Fibroblast of lung (primary cell): ENCODE measurements at regions not wholly inside any gene's neighbourhood (a gene's known extent, or its start where the extent isn't known, plus 50 kb on each side); places are given as distances from the start of the nearest gene placed in this dataset.

Experiments used
- DNase-seq, 2 donors: peaks; one replicate each; pipeline versions ENCODE4 v3.0.0 to v3.0.0-alpha.2; 2010; ENCODE audit warnings: low read depth in 2 of 2
- H2AFZ ChIP-seq: 2 replicates; pipeline ENCODE4 v1.5.1; 2012; ENCODE audit warnings: low read length, control low read depth, inconsistent platforms
- H3K27ac ChIP-seq: 2 replicates; pipeline ENCODE4 v1.5.1; 2011; ENCODE audit warnings: low read length, control low read depth; ENCODE audit not compliant: insufficient read depth
- H3K27me3 ChIP-seq: 2 replicates; pipeline ENCODE4 v1.5.1; 2011; ENCODE audit warnings: mild to moderate bottlenecking, low read length; ENCODE audit not compliant: control insufficient read depth, insufficient read depth
- H3K36me3 ChIP-seq: 2 replicates; pipeline ENCODE4 v1.5.1; 2011; ENCODE audit warnings: low read length; ENCODE audit not compliant: control insufficient read depth, insufficient read depth
- H3K4me1 ChIP-seq: 2 replicates; pipeline ENCODE4 v1.5.1; 2011; ENCODE audit warnings: low read length; ENCODE audit not compliant: control insufficient read depth, insufficient read depth; ENCODE audit errors: extremely low read depth
- H3K4me2 ChIP-seq: 2 replicates; pipeline ENCODE4 v1.5.1; 2011; ENCODE audit warnings: low read length, control low read depth; ENCODE audit not compliant: insufficient read depth; ENCODE audit errors: extremely low read depth
- H3K4me3 ChIP-seq, 4 experiments: fragments of 200-600 bp in 1 of 4; sonication (generic) in 1 of 4; replicated peaks in 1 of 4; 2 replicates each; pipeline ENCODE4 v1.5.1; 2011 to 2016; ENCODE audit warnings: low read length in 4 of 4, low read depth in 3 of 4, mild to moderate bottlenecking in 3 of 4, control low read depth in 2 of 4, inconsistent platforms in 1 of 4, mixed read lengths in 1 of 4; ENCODE audit not compliant: insufficient read depth in 1 of 4; ENCODE audit errors: control extremely low read depth in 1 of 4
- H3K79me2 ChIP-seq: 2 replicates; pipeline ENCODE4 v1.5.1; 2012; ENCODE audit warnings: mild to moderate bottlenecking, low read length, inconsistent platforms; ENCODE audit not compliant: control insufficient read depth, insufficient read depth
- H3K9ac ChIP-seq: 2 replicates; pipeline ENCODE4 v1.5.1; 2011; ENCODE audit warnings: mild to moderate bottlenecking, low read length, control low read depth; ENCODE audit not compliant: insufficient read depth
- H3K9me3 ChIP-seq: 2 replicates; pipeline ENCODE4 v1.5.1; 2012; ENCODE audit warnings: low read depth, low read length; ENCODE audit not compliant: control insufficient read depth, insufficient read depth
- H4K20me1 ChIP-seq: 2 replicates; pipeline ENCODE4 v1.5.1; 2011; ENCODE audit warnings: low read length; ENCODE audit not compliant: control insufficient read depth, insufficient read depth; ENCODE audit errors: extremely low read depth
- EZH2 ChIP-seq: IDR thresholded peaks from 2 replicates; pipeline ENCODE4 v1.5.1; 2012; ENCODE audit warnings: low read length, control low read depth, mild to moderate bottlenecking; ENCODE audit errors: missing control alignments
- TF ChIP-seq, protein P1 (sequence below), 2 donors: IDR thresholded peaks in 1 of 2; conservative IDR thresholded peaks in 1 of 2; 1 replicate in 1 of 2; 2 replicates in 1 of 2; pipeline ENCODE4 v1.5.1; 2011 to 2012; ENCODE audit warnings: low read length in 2 of 2, control low read depth in 1 of 2, inconsistent platforms in 1 of 2, low read depth in 1 of 2, mild to moderate bottlenecking in 1 of 2

GRCh38 chrX:39956803-39957394, 140.9 kb downstream of the BCOR start:
- DNase-seq: no peak
- Histone ChIP-seq H3K27me3 (no peaks in the 10 kb centered on the region), H3K27ac (no peak overlapping the region), H3K4me3 (no peak overlapping the region), H3K4me2 (no peak overlapping the region), H3K79me2 (no peaks in the 10 kb centered on the region), H2AFZ (no peak overlapping the region), H3K9me3 (no peaks in the 10 kb centered on the region), H3K9ac (no peak overlapping the region), H4K20me1 (no peaks in the 10 kb centered on the region), H3K36me3 (no peaks in the 10 kb centered on the region), H3K4me1 (no peaks in the 10 kb centered on the region)
- TF ChIP-seq, protein P1, sequence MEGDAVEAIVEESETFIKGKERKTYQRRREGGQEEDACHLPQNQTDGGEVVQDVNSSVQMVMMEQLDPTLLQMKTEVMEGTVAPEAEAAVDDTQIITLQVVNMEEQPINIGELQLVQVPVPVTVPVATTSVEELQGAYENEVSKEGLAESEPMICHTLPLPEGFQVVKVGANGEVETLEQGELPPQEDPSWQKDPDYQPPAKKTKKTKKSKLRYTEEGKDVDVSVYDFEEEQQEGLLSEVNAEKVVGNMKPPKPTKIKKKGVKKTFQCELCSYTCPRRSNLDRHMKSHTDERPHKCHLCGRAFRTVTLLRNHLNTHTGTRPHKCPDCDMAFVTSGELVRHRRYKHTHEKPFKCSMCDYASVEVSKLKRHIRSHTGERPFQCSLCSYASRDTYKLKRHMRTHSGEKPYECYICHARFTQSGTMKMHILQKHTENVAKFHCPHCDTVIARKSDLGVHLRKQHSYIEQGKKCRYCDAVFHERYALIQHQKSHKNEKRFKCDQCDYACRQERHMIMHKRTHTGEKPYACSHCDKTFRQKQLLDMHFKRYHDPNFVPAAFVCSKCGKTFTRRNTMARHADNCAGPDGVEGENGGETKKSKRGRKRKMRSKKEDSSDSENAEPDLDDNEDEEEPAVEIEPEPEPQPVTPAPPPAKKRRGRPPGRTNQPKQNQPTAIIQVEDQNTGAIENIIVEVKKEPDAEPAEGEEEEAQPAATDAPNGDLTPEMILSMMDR (conservative IDR thresholded peaks at IDR 0.05 in 1 of 2, IDR thresholded peaks at IDR 0.05 in 1 of 2; ENCODE audit: low read depth in 1 of 2, low read length in 2 of 2): no peak
- no peak for TF ChIP-seq EZH2

DNA sequence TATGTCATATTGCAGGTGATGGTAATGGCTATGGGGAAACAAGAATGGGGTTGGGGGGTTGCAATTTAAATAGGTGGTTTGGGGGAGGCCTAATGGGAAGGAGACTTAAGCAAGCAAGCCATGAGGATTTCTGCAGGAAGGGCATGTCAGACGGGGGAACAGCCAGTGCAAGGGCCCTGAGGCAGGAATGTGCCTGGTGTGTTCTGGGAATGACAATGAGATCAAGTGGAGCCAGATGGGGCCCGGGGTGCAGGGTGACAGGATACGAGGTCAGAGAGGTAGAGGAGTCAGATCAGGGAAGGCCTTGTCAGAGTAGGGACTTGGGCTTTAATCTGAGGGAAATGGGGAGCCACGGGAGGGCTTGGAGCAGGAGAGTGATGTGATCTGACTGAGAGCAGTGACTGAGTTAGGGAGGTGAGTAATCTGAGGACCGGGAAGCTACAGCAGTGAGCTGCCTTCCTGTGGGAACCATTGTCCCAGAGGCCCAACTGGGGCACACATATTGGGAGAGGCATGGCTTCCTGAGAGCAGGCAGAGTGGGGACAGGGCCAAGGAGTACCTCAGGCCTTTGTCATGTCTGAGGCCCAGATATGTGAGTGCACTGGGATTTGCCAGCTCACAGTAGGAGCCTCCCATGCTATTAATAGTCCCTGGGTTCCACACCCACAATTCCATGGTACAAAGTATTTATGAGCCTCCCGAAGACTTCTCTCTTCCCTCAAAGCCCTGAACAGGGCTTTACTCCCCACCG, 139.8 kb downstream of the BCOR start:
- peak; percentile 7 to 52 for DNase-seq
- no peaks in the 10 kb centered on the region for H3K4me1 ChIP-seq

GRCh38 chrX:39958850-39959249, 138.9 kb downstream of the BCOR start:
- Histone ChIP-seq H3K27ac (no peak overlapping the region), H2AFZ (no peak overlapping the region), H3K4me2 (no peak overlapping the region), H3K4me1 (no peaks in the 10 kb centered on the region), H3K4me3 (no peak overlapping the region), H3K9ac (no peak overlapping the region), H3K36me3 (no peaks in the 10 kb centered on the region), H3K9me3 (no peaks in the 10 kb centered on the region), H4K20me1 (no peaks in the 10 kb centered on the region), H3K79me2 (no peaks in the 10 kb centered on the region), H3K27me3 (no peaks in the 10 kb centered on the region)
- no peak for DNase-seq
- TF ChIP-seq, protein P1 (conservative IDR thresholded peaks at IDR 0.05 in 1 of 2, IDR thresholded peaks at IDR 0.05 in 1 of 2; ENCODE audit: low read depth in 1 of 2, low read length in 2 of 2): no peak
- no peak for TF ChIP-seq EZH2

More for the DNA sequence above, 139.8 kb downstream of the BCOR start:
- no peaks in the 10 kb centered on the region for H4K20me1 ChIP-seq
- no peaks in the 10 kb centered on the region for H3K79me2 ChIP-seq
- H3K27me3 ChIP-seq: no peaks in the 10 kb centered on the region
- H3K9me3 ChIP-seq: no peaks in the 10 kb centered on the region
- H3K9ac ChIP-seq: no peak overlapping the region
- TF ChIP-seq, protein P1 (conservative IDR thresholded peaks at IDR 0.05 in 1 of 2, IDR thresholded peaks at IDR 0.05 in 1 of 2; ENCODE audit: low read depth in 1 of 2, low read length in 2 of 2): no peak
- TF ChIP-seq EZH2: no peak
- H3K4me3 ChIP-seq: no peak overlapping the region
- H2AFZ ChIP-seq: no peak overlapping the region
- H3K36me3 ChIP-seq: no peaks in the 10 kb centered on the region
- H3K27ac ChIP-seq: no peak overlapping the region
- H3K4me2 ChIP-seq: no peak overlapping the region
